NB4 (cell line): ENCODE measurements at regions not wholly inside any gene's neighbourhood (a gene's known extent, or its start where the extent isn't known, plus 50 kb on each side); places are given as distances from the start of the nearest gene placed in this dataset.
A peak's percentile ranks its signal among the peaks of the same experiment; 100 is the strongest.

Source experiments
- DNase-seq: peaks from one replicate; pipeline ENCODE4 v3.0.0; 2010; ENCODE audit warnings: low read depth
- H3K4me3 ChIP-seq: one replicate; pipeline ENCODE4 v1.5.1; 2011; ENCODE audit warnings: mild to moderate bottlenecking, low read depth, low read length, moderate library complexity
- MYC ChIP-seq: IDR thresholded peaks from 2 replicates; pipeline ENCODE4 v1.6.1; 2011; ENCODE audit warnings: low read depth, low read length
- POLR2A ChIP-seq: IDR thresholded peaks from 2 replicates; pipeline ENCODE4 v1.6.1; 2011; ENCODE audit warnings: mild to moderate bottlenecking; ENCODE audit not compliant: insufficient read length; ENCODE audit errors: extremely low read depth
- TF ChIP-seq, protein P1 (sequence below): IDR thresholded peaks from one replicate; pipeline ENCODE4 v1.5.1; 2012; ENCODE audit warnings: low read depth, low read length
- TF ChIP-seq, protein P2 (sequence below): IDR thresholded peaks from 2 replicates; pipeline ENCODE4 v1.6.1; 2011; ENCODE audit warnings: low read depth, low read length

DNA sequence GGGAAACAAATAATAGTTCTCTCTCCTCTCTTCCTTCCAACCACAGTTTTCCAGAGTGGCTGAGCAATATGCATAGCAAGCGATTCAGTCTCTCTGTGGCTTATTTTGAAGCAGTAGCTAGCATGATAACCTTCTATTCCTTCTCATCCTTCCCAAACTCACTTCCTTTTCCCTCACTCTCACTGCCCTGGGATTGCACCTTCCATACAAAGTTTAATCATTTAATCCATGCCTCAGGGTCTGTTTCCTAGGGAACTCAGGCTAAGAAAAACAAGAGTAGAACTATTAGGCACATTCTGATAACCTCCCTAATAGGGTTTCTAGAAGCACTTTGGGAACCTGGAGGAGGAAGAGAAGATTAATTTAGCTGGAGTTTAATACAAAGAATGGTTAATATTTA lies 97.7 kb upstream of the S1PR1 start:
- no peak overlapping the region for H3K4me3 ChIP-seq
- no peak for DNase-seq
- TF ChIP-seq, protein P1, sequence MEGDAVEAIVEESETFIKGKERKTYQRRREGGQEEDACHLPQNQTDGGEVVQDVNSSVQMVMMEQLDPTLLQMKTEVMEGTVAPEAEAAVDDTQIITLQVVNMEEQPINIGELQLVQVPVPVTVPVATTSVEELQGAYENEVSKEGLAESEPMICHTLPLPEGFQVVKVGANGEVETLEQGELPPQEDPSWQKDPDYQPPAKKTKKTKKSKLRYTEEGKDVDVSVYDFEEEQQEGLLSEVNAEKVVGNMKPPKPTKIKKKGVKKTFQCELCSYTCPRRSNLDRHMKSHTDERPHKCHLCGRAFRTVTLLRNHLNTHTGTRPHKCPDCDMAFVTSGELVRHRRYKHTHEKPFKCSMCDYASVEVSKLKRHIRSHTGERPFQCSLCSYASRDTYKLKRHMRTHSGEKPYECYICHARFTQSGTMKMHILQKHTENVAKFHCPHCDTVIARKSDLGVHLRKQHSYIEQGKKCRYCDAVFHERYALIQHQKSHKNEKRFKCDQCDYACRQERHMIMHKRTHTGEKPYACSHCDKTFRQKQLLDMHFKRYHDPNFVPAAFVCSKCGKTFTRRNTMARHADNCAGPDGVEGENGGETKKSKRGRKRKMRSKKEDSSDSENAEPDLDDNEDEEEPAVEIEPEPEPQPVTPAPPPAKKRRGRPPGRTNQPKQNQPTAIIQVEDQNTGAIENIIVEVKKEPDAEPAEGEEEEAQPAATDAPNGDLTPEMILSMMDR, result no peak
- TF ChIP-seq POLR2A, result no peak
- TF ChIP-seq MYC, result no peak
- TF ChIP-seq, protein P2, sequence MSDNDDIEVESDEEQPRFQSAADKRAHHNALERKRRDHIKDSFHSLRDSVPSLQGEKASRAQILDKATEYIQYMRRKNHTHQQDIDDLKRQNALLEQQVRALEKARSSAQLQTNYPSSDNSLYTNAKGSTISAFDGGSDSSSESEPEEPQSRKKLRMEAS, result no peak

DNA sequence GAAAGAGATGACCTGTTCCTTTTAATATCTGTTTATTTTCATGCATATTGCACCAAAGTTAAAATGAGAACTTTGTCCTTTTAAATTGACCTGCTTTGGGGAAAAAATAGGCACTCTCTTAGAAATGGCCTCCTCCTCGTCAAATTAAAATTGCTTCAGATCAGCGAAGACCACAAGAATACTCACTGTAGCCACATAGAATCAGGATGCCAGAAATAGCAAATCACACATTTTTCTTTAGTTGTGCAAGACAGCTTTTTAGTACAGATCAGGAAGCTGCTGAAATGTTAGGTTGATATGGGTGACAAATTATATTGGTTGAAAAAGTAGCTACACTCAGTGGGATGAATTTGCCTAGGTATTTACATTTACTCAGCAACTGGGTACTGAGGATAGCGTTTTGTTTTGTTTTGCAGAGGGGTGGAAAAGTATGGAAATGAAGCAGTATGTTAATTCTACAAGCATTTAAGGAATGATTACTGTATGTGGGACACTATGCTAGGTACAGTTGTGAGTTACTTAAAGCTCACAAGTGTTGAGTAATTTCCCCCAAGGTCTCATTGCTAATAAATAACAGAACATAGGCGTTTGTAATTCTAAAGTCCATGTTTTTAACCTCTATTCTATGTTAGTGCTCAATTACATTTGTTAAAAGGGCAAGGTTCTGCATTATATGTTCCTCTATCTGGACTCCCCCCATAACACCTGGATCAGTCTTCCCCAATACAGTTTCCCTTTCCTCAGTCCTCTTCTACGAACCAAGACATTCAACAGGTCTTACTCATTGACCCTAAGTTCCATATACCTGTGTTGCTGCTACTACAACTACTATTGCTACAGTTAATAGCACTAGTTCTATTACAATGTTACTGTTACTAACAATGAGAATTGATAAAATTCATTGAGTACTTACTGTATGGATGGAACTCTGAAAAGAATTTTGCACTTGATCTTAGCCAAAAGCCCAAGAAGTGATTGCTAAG lies 99.4 kb upstream of the S1PR1 start:
- TF ChIP-seq, protein P2, result no peak
- TF ChIP-seq, protein P1, result no peak
- TF ChIP-seq POLR2A, result no peak
- H3K4me3 ChIP-seq, result no peak overlapping the region
- DNase-seq, result peak; percentile 39

DNA sequence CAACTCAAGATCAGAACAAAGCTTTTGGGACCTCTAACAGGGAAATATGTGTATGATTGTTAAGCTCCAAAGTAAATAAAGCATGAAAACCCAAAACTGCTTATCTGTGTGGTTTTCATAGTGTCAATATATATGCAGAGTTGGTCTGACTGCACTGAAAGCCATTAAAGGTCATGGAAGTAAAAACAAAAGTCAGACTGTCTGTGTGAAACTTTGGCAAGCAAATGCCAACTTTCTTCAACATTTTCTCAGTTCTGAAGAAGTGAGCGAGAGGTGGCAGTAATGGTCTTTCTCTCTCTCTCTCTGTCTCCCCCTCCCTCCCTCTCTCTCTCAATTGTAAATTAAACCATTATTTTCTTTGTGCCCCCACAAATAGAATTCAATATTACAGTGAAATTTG lies 100.1 kb upstream of the S1PR1 start:
- DNase-seq, result no peak
- TF ChIP-seq, protein P2, result no peak
- TF ChIP-seq, protein P1, result no peak
- TF ChIP-seq POLR2A (no peak), MYC (no peak)
- no peak overlapping the region for H3K4me3 ChIP-seq

DNA sequence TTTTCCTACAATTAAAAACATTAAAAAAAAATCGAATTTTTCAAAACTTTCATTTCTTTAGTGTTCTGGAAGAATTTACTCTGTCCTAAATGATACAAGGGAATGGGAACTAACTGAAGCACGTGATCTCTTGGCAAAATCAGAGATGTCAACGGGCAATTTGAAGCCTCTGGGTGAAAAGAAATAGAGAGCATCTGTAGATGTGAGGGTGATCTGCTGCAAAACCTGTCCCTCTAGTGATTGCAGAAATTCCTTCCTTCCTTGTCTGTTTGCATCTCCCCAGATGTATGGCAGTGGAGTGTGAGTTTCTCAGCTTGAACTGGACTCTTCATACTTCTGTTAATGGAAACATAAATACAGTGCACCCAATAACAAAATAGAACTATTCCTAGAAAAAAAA lies 100.5 kb upstream of the S1PR1 start:
- TF ChIP-seq, protein P1, result no peak
- no peak for TF ChIP-seq MYC
- TF ChIP-seq, protein P2, result no peak
- no peak for TF ChIP-seq POLR2A
- H3K4me3 ChIP-seq, result no peak overlapping the region
- DNase-seq, result no peak

DNA sequence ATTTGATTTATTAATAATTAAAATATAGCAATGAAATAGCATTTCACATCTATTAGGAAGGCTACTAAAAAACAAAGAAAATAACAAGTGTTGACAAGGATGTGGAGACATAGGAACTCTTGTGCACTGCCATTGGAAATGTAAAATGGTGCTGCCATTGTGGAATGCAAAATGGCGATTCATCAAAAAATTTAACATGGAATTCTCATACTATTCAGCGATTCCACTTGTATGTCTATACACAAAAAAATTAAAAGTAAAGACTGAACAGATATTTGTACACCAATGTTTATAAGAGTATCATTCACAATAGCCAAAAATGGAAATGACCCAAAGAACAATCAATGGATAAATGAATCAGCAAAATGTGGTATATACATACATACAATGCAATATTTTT lies 101.3 kb upstream of the S1PR1 start:
- TF ChIP-seq, protein P1, result no peak
- TF ChIP-seq POLR2A (no peak), MYC (no peak)
- TF ChIP-seq, protein P2, result no peak
- H3K4me3 ChIP-seq, result no peak overlapping the region
- DNase-seq, result no peak
